ENCODE measurements at regions not wholly inside any gene's neighbourhood (a gene's known extent, or its start where the extent isn't known, plus 50 kb on each side); places are given as distances from the start of the nearest gene placed in this dataset.

DNA sequence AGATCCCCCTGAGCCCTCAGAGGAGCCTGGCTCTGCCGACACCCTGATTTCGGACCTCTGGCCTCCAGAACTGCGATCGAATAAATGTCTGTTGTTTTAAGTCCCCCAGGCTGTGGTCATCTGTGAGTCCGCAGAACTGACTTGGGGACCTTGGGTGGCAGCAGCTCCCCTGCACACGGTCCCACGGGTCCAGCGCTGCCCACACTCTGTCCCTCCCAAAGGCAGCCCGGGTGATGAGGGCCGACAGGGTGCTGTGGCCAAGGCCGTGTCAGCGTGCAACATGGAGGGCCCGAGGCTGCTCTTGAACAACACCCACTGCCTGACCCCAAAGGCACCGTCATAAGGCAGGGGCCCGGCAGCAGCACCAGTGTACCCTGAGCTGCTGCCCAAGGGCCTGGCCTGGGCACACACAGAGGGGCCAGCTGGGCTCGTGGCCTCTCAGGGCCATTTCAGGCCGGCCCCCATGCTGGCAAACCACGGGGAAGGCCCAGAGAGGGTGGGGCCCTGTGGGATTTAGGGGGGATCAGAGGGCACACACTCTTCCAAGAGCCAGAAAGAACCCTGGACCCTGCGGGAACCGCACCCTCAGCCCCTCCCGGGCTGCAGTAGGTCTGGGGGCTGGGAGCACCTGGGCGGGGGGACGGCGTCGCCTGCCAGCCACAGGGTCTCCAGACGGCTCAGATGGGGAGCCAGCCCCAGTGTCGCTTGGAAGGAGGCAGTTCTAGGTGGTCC is 77.1 kb upstream of the PRR5 start (continued):
- TF ChIP-seq, protein P1, sequence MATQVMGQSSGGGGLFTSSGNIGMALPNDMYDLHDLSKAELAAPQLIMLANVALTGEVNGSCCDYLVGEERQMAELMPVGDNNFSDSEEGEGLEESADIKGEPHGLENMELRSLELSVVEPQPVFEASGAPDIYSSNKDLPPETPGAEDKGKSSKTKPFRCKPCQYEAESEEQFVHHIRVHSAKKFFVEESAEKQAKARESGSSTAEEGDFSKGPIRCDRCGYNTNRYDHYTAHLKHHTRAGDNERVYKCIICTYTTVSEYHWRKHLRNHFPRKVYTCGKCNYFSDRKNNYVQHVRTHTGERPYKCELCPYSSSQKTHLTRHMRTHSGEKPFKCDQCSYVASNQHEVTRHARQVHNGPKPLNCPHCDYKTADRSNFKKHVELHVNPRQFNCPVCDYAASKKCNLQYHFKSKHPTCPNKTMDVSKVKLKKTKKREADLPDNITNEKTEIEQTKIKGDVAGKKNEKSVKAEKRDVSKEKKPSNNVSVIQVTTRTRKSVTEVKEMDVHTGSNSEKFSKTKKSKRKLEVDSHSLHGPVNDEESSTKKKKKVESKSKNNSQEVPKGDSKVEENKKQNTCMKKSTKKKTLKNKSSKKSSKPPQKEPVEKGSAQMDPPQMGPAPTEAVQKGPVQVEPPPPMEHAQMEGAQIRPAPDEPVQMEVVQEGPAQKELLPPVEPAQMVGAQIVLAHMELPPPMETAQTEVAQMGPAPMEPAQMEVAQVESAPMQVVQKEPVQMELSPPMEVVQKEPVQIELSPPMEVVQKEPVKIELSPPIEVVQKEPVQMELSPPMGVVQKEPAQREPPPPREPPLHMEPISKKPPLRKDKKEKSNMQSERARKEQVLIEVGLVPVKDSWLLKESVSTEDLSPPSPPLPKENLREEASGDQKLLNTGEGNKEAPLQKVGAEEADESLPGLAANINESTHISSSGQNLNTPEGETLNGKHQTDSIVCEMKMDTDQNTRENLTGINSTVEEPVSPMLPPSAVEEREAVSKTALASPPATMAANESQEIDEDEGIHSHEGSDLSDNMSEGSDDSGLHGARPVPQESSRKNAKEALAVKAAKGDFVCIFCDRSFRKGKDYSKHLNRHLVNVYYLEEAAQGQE (IDR thresholded peaks at IDR 0.05; ENCODE audit: low read depth, low read length), result no peak
- TF ChIP-seq IRF3 (IDR thresholded peaks at IDR 0.05; ENCODE audit: low read depth, low read length), result no peak
- TF ChIP-seq, protein P2, sequence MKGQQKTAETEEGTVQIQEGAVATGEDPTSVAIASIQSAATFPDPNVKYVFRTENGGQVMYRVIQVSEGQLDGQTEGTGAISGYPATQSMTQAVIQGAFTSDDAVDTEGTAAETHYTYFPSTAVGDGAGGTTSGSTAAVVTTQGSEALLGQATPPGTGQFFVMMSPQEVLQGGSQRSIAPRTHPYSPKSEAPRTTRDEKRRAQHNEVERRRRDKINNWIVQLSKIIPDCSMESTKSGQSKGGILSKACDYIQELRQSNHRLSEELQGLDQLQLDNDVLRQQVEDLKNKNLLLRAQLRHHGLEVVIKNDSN (IDR thresholded peaks at IDR 0.05; ENCODE audit: borderline replicate concordance, low read depth), result no peak
- no peak for TF ChIP-seq JUND (IDR thresholded peaks at IDR 0.05)
- no peak for TF ChIP-seq PBX3 (IDR thresholded peaks at IDR 0.05)
- TF ChIP-seq ELF1 (IDR thresholded peaks at IDR 0.05), result no peak
- TF ChIP-seq GATA2 (CRISPR knock-in tag; IDR thresholded peaks at IDR 0.05), result no peak
- TF ChIP-seq NRF1 (IDR thresholded peaks at IDR 0.05; ENCODE audit: low read depth, low read length), result no peak

- H3K4me3 ChIP-seq (ENCODE audit: low read depth in 2 of 2, low read length in 1 of 2), result no peak overlapping the region
- no peaks in the 10 kb centered on the region for H3K79me2 ChIP-seq (ENCODE audit: insufficient read depth)
- DNase-seq, result no peak
- no peaks in the 10 kb centered on the region; a peak in 1 of 4 replicates for H3K4me1 ChIP-seq (ENCODE audit: control insufficient read depth in 1 of 2, insufficient read depth in 2 of 2, low read depth in 1 of 2, low read length in 1 of 2)
- no peak overlapping the region for H3K27ac ChIP-seq (ENCODE audit: low read depth in 2 of 2, low read length in 1 of 2)
- no peak overlapping the region for H3K4me2 ChIP-seq
- 68% methylated on average over 13 of the region's 24 CpGs for WGBS (ENCODE audit: low lambda C conversion rate)
- H3K9me2 ChIP-seq, result no peaks in the 10 kb centered on the region
- TF ChIP-seq EZH2phosphoT487 (IDR thresholded peaks at IDR 0.05; ENCODE audit: borderline replicate concordance, low read depth) (no peak), NFIC (IDR thresholded peaks at IDR 0.05; ENCODE audit: borderline replicate concordance) (no peak), SMC3 (IDR thresholded peaks at IDR 0.05; ENCODE audit: low read depth, low read length) (peak; percentile 33), RCOR1 (IDR thresholded peaks at IDR 0.05; ENCODE audit: low read length) (no peak), RAD21 (IDR thresholded peaks at IDR 0.05; ENCODE audit: low read length) (peak; percentile 43)
- TF ChIP-seq, protein P3, sequence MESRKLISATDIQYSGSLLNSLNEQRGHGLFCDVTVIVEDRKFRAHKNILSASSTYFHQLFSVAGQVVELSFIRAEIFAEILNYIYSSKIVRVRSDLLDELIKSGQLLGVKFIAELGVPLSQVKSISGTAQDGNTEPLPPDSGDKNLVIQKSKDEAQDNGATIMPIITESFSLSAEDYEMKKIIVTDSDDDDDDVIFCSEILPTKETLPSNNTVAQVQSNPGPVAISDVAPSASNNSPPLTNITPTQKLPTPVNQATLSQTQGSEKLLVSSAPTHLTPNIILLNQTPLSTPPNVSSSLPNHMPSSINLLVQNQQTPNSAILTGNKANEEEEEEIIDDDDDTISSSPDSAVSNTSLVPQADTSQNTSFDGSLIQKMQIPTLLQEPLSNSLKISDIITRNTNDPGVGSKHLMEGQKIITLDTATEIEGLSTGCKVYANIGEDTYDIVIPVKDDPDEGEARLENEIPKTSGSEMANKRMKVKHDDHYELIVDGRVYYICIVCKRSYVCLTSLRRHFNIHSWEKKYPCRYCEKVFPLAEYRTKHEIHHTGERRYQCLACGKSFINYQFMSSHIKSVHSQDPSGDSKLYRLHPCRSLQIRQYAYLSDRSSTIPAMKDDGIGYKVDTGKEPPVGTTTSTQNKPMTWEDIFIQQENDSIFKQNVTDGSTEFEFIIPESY (IDR thresholded peaks at IDR 0.05; ENCODE audit: borderline replicate concordance, low read depth), result no peak
- no peaks in the 10 kb centered on the region for H3K36me3 ChIP-seq (replicated peaks in 1 of 2; ENCODE audit: control insufficient read depth in 1 of 2, insufficient read depth in 2 of 2, low read length in 1 of 2)
- H3K9ac ChIP-seq, result no peak overlapping the region
- POLR2A ChIA-PET, result no interaction called here
- H2AFZ ChIP-seq (ENCODE audit: low read depth), result no peak overlapping the region
- H3K27me3 ChIP-seq (ENCODE audit: insufficient read depth), result no peaks in the 10 kb centered on the region
- no peaks in the 10 kb centered on the region for H3K9me3 ChIP-seq
- no peaks in the 10 kb centered on the region for H4K20me1 ChIP-seq (ENCODE audit: insufficient read depth)
- H3F3A ChIP-seq (replicated peaks; ENCODE audit: insufficient read depth), result no peaks in the 10 kb centered on the region
- CTCF ChIA-PET, result interaction anchor here (0.6 to 8.3 kb wide), 5 partner anchors 13 to 1516 kb away, joined by 3 to 126 read pairs (median 7); no protein-coding TSS in a partner anchor
These were observed 78.1 kb upstream of the PRR5 start for GRCh38 chr22:44623771-44624510.
